NCI-H2029 treated with DMSO at 0.1 percent for 48 hours (cell line): ENCODE measurements at regions not wholly inside any gene's neighbourhood (a gene's known extent, or its start where the extent isn't known, plus 50 kb on each side); places are given as distances from the start of the nearest gene placed in this dataset.

Experiments
- DNase-seq: peaks from one replicate; lab custom pipeline; 2025; lab: John Stamatoyannopoulos, UW

DNA sequence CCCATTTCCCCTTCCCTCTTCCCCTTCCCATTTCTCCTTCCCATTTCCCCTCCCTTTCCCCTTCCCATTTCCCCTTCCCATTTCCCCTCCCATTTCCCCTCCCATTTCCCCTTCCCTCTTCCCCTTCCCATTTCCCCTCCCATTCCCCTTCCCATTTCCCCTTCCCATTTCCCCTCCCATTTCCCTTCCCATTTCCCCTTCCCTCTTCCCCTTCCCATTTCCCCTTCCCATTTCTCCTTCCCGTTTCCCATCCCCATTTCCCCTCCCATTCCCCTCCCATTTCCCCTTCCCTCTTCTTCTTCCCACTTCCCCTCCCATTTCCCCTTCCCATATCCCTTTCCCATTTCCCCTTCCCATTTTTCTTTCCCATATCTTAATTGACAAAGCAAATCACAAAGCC is 109.0 kb downstream of the OLFM1 start:
- no peak for DNase-seq

DNA sequence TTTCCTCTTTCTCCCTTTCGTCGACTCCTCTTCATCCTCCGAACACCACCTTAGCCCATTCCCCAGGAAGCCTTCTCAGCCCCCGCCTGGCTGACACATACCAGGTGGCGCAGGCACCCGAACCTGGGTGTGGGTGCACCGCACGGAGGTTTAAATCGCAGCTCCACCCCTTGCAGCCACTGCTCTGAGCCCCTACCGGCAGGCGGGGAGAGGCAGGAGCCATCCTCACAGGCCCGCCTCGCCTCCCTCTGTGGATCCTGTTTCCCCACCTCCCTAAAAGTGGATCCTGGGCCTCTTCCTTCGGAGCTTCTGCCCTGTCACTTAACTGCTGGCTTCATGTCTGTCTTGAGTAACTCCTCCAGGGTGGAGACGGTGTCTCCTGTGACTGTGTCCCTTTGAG is 110.7 kb downstream of the OLFM1 start:
- no peak for DNase-seq

DNA sequence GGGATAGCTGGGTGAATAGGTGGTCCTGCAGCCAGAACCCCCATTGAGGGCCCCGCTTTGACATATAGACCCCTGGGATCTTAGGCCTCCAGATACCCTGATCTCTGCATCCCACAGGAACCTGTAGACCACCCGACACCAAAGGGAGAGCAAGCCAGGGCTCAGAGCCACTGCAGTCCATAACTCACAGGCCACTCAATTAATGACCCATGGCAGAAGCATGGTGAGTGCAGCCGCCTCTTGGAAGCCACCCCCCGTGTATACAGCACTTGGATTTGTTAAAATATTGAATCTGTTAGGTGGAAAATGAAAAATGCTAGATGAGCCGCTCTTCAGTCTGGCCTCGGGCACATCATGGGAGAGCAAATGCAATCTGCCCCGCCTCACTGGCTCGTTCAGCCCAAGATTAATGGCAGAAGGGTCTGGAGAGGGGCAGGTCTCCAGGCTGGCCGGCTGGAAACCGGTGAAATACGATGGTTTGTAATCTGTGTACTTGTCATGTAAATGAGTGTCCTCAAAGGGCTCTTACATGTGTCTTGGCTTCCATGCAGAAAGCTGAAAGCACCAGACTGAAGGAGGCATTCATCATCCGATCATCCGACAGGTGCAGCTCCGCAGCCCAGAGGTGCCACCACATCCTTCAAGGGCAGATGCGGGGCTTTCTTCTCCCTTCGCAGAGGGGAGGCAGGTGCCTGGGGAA is 111.3 kb downstream of the OLFM1 start:
- peak; percentile 28 for DNase-seq

DNA sequence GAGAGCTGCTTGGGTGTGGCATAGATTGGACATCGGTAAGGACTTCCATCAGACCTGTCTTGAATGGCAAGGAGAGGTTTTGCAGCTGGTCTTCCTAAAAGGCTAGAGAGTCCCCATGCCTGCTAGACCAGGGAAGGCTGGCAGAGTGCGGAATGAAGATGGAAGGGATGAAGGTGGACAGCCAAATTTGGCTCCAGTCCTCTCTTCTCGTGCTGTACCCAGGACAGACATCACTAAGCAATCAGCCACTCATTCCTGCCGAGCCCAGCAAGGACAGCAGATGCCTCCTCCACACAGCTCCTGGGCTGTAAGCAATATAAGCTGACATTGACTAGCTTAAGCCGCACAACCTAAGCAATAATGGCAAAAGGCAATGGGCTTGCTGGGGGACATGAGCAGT is 112.0 kb downstream of the OLFM1 start:
- no peak for DNase-seq

DNA sequence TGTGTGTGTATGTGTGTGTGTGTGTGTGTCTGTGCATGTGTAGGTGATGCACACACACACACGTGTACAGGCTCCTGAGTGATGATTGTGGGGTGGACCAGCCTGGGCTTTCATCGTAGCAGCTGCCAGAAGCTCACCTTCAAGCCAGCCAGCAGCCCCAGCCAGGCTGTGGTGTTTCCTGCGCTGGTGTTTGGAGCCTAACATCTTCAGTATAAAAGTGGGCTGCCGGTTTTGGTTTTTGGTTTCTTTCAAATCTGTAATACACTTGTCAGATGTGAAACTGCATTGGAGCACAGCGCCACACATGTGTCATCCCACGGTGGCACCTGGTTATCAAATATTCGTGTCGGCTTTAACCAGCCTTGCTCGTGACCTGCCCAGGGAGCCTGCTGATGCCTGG is 114.2 kb downstream of the OLFM1 start:
- DNase-seq = no peak

DNA sequence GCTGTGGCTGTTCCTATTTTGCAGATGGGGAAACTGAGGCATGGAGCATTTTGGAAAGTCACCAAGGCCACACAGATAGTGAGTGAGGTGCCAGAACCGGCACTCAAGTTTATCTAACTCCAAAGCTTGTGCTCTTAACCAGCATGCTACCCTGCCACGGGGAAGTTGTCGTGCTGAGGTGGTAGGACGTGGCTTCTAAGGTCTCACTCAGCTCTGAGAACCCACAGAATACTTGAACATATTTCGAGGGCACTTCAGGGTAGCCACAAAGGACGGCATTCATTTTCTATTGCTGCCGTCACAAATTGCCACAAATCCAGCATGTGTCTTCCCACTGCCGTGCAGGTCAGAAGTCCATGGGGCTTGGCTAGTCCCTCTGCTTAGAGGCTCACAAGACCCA is 116.7 kb downstream of the OLFM1 start:
- DNase-seq = no peak

DNA sequence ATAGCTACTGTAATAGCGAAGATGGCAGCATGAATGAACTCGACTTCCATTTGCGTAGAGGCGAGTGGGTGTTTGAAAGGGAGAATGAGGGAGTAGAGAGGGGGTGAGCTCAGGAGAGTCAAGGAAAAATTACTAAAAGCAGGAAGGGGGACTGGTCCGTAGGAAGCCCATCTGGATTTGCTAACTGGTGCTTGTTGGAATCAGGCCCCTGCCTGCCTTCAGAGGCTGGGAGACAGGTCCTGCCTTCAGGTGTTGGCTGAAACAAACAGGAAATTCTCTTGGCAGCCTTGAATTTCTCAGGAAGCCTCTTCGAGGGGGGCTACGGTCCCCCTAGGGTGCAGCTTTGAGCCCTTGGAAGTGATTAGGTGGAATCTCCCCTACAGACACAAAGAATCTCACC is 121.7 kb downstream of the OLFM1 start:
- DNase-seq = no peak

DNA sequence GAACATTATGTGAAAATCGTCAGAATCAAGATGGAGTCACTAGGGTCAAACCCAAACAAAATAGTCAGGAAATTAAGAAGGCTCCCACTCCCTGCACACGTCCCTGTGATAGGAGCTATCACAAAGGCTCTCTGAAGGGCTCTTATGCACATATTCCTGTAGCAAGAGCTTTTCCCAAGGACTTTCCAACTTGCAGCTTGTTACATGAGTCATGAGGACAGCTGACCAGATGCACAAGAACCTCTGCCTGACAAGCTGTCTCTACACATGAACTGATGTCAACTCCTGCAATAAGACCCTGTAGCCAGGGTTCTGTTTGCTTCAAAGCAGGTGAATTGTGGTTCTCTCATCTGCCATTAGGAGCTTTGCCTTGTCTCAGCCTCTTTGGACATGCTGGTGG is 122.4 kb downstream of the OLFM1 start:
- no peak for DNase-seq

DNA sequence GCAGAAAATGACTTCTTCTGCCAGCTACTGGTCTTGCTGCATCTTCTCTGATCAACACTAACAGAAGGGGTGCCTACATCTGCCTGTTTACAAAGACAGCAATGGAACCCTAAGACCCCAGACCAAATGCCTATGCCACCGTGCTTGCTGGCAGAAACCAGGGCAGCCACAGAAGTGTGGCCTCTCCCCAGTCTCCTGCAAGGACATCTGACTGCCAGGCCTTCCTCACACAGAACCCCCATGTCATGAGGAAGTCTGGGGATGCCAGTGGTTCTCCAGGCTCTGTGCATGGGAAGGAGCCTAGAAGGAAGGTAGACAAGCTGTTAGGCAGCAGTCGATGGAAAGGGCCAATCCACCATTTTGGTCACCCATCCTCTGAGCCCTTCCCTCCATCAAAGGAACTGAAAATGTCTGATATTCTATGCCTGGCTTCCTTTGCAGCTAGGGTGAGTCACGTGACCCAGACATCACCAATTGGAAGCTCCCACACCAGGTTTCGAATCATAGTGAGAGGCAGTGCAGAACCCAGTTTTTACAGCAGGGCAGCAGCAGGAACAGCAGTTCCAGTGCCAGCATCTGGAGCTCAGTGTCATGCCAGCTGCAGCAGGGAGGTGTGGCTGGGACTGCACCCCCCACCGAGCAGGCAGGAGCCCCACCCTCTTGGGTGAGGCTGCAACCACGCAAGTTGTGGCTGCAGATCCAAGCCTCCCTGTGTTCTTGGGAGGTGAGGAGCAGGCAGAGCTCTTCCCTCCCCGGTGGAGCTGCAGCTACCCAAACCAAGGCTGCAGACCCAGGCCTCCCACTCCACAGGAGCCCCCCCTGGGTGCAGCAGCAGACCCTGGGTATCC is 123.4 kb downstream of the OLFM1 start:
- no peak for DNase-seq

DNA sequence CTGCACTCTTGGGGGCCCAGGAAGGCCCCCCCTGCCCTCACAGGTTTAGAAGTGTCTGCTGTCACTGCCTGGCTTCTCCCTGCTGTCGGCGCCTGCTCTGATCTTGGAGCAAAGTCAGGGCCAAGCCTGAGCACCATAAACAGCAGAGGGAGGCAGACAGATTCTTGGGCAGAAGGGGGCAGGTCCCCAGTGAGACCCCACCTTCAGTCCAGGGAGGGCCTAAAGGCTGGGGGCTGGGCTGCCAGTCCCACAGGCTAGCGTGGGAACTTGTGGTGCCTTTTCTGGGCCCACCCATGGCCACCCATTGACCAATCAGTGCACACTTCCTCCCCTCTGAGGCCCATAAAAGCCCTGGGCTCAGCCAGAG is 124.0 kb downstream of the OLFM1 start:
- no peak for DNase-seq

DNA sequence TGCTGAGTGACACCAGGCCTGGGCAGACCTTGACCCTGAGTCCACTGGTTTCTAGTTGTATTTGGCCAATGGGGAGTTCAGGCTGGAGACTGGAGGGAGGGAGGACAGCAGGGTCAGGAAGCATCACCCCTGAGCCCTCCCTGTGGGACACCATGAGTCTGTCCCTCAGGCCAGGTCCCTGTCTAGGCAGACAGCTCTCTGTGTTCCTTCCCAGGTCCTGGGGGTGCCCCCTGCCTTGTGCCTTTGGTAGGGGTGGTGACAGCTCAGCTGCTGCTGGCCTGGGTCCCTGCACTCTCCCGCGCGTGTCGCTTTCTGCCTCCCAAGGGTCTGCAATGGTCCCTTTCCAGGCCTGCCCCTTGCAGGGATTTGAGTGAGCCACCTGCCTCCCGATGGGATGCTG is 125.5 kb downstream of the OLFM1 start:
- DNase-seq = no peak

DNA sequence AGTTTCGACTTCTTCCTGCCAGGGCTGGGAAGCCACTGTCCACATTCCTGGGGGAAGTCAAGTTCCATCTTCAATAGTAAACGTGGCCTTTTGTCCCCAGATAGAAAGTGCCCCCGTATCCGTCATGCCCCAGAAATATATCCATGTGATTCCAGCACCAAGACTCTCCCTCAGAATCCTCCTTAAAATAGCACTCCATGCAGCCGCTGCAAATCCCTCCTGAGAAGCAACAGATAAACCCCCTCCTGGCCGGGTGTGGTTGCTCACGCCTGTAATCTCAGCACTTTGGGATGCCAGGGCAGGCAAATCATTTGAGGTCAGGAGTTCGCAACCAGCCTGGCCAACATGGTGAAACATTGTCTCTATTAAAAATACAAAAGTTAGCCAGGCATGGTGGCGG is 126.1 kb downstream of the OLFM1 start:
- DNase-seq = no peak

DNA sequence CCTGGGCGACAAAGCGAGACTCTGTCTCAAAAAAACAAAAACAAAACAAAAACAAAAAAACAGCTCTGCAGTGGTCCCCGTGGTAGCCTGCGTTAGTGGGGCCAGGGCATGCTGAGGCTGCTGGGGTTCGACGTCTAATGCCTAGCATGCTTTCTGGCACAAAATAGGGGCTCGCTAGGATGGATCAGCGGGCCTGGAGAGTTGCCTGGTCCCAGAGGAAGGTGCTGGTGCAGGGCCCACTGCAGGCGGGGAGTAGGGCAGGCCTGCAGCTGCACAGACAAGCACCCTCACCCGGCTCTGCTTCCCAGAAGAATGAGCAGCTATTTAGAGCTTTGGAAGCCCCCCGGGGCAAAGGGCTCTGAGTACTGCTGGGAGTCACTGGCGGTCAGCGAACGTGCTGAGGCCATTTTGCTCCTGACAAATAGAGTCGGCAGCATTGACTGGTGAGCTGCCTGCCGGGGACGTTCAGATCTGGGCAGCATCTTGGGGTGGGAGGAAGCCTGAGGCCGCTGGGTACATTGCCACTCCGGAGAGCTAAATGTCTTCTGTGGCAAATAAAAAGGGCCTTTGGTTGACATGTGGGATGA is 126.7 kb downstream of the OLFM1 start:
- DNase-seq = no peak

DNA sequence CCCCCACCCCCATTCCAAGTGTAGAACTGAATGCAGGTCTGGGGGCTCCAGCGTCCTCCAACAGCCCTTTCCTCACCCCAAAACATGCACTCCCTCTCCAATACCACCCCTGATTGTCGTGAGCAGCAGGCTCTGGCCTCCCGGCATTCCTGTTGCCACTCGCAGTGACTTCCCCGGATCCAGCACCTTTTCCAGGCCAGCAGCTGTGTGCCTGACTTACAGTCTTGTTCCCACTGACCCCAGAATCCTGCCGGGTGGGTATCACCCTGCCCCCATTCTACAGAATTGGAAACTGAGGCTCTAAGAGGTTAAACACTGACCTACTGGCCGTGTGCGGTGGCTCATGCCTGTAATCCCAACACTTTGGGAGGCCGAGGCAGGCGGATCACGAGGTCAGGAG is 127.2 kb downstream of the OLFM1 start:
- DNase-seq = no peak

DNA sequence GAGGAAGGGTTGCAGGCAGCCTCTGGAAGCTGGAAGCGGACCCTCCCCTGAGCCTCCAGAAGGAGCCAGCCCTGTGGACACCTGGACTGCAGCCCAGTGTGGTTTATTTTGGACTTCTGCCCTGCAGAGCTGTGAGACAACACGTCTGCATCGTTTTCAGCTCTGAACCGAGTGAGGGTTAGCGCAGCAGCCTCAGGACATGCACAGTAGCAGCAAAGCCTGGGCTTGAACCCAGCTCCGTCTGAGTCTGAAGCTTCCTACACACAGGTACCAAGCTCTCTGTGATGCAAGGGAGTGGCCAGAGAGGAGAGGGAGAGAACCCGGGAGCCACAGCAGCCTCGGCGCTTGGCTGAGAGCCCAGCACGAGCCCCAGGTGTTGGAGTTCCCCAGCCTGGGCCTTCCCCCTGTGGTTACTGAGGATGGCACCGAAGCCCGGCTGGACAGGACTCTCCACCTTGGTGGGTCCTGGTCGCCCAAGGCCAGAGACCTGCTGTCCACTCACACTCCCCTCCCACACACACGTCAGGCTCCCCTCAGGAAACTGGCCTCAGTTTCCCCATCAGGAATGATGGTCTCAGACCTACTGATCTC is 128.2 kb downstream of the OLFM1 start:
- peak; percentile 63 for DNase-seq

DNA sequence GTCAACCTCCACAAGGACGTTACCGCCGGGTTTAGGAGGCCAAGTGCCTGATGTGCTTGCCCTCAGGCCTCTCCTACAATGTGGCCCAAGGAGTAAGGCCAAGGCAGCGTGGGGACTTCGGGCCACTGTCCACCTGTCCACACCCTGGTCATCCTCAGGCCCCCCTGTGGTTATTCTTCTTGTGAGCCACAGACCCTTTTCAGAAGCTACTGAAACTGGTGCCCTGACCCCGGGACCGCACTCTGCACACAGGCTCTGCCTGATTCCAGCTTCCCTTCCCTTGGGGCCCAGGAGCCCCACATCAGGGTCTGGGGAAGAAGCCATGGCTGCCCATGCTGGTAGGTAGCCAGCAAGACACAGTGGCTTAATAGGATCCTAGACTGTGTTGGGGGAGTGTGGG is 128.8 kb downstream of the OLFM1 start:
- DNase-seq = no peak

DNA sequence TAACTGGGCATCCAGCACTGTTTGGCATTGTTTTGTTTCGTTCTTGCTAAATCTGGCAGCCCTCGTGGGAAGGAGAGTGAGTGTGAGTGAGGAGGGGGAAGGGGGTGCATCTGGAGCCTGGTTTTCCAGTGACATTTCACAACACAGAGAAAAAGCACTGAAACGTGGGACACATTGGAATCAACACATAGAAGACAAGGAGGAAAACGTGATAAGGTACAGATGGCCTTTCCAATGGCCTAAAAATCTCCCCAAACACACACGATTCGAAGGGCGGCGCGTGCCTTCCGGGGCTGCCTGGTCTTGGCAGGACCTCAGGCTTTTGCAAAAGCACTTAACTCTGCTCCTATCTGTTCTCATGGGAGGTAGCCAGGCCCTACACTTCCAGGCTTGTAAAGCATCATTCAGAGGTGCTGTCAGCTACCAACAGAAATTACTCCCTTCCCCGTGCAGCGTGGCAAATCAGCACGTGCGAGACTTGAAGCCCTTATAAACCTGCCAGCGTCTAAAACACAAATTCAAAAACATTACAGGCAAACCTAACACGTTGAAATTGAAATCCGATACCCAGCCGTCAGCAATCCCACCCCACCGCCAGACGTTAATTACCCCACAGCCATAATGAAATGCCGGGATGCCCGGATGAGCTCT is 129.4 kb downstream of the OLFM1 start:
- DNase-seq = no peak

DNA sequence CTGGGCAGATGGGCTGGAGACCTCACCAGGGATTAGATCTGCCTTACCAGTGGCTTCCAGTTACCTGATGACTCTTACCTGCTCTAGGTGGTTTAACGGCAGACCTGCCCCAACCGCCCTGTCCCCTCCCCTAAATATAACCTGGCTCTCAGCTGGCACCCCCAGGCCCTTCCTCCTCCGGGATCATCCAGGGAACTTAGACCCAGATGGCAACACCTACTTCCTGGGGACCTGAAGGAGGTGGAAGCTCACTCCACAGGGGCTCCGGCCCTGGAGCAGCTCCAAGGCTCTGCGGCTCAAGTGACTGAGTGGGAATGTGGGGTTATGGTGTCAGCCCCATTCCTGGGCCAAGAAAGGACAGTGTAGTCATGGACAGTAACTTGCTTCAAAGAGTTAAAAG is 130.4 kb downstream of the OLFM1 start:
- no peak for DNase-seq

DNA sequence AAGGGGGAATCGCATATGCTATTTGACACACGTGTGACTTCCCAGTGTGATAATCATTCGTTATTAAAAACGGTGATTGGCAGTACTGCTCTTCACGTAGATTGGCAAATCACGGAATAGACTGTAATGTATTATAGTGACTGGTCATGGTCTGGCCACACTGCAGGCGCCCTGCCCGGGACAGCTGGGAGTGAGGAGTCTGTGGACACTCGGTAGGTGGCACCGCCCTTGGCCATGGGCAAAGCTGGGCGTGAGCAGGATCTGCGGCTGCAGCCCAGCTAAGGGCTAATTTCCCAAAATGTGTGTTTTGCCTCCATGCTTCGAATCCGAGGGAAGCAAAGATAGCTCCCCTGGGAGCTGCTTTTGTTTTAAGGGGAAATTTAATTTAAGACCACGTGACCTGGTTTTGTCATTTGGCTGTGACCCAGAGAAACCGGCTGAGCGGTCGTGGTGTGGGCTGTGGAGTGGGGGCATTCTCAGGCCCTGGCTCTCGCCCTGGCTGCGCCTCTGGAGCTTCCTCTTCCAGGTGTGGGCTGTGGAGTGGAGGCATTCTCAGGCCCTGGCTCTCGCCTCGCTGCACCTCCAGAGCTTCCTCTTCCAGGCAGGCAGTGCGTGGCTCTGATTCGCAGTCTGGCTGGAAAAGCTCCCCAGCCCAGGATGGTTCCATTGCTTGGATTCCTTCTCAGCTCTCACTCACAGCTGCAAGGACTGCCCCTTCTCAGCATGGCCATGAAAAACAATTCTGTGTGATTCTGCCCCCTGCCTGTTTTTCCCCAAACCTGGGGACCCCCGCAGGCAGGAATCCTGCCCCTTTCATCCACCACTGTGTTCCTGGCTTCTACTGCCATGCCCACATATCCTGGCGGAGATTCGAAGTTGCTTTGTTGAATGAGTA is 131.1 kb downstream of the OLFM1 start:
- DNase-seq = no peak

DNA sequence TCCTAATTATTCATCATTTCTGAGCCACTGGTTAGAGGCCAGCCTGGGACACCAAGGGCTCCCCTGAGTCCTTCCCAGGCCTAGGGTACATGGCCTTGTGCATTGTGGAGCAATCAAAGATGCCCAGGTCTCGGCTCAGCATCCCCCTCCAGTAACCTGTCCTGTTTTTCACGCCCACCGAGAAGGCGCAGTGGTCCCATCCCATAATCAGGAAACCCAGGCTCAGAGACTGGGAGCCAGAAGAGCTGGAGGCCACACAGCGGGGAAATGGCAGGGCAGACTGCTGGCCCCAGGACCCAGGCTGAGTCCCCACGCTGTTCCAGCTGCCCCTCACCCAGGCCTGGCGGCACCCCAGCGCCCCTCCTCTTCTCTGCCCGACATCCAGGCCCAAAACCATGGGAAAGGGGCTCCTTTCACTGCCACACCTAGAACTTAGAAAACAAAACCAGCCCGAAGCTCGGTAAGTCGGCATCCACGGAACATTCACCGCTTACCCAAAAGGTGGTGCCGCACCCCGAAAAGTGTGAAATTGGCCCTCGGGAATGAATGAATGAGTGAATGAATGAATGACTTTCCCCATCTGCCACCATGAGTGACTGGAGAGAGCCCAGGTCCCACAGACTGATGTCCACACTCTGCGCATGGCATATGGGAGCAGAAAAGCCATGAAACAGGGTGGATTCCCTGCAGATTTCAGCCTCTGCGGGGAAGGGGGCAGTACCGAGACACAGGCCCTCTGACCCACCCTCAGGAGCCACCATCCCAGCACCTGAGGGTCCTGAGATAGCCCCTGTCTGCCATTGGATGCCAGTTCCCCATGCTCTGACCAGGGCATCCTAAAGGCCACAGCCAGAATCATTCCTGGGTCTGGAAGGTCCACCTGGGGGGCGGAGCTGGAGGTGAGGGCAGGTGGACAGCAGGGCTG is 132.5 kb downstream of the OLFM1 start:
- no peak for DNase-seq
